ENCODE measurements at regions not wholly inside any gene's neighbourhood (a gene's known extent, or its start where the extent isn't known, plus 50 kb on each side); places are given as distances from the start of the nearest gene placed in this dataset.
"Not testable (repeated sequence)": the region's sequence is repeated elsewhere in the genome, so short reads cannot be mapped to it uniquely, and the experiment has no call there.

DNA sequence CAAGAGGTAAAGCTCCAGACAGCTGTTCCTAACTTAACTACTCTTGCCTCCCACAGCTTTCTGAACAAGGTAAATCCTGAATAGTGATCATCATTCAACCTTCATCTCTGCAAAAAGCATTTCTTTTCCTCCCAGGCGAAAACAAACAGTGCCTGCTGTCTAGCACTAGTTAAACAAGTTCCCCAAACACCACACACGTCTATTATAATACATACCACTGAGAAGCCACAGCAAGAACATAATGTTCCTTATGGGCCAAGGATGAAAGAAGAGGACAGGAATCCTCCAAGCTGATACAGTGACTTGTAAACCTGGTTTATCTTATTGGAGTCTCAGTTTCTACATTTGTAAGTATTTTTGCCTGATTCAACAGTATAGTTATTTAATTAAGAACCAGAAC lies 56.1 kb upstream of the PDPR start:
- not testable (repeated sequence) for H2BK120ac ChIP-seq (ENCODE audit: low read depth, low read length); H4K8ac ChIP-seq (ENCODE audit: low read length); H2BK15ac ChIP-seq (ENCODE audit: low read depth, poor library complexity, severe bottlenecking); H2AFZ ChIP-seq (ENCODE audit: low read depth, low read length); H3K27me3 ChIP-seq (ENCODE audit: control insufficient read depth in 1 of 2, insufficient read depth in 1 of 2, low read length in 2 of 2); H2BK5ac ChIP-seq (ENCODE audit: low read depth, low read length, poor library complexity, severe bottlenecking); H2AK5ac ChIP-seq (ENCODE audit: low read length, severe bottlenecking); H3K18ac ChIP-seq (ENCODE audit: low read depth in 1 of 2, low read length in 2 of 2); H3K79me1 ChIP-seq (replicated peaks; ENCODE audit: low read length, poor library complexity, severe bottlenecking); H3K27ac ChIP-seq (ENCODE audit: low read length, poor library complexity, severe bottlenecking); H3K4me2 ChIP-seq (ENCODE audit: low read length, poor library complexity, severe bottlenecking); H3K9ac ChIP-seq (ENCODE audit: low read length); H3K4me1 ChIP-seq (ENCODE audit: control insufficient read depth, insufficient read depth, low read depth, low read length); H3K4me3 ChIP-seq (ENCODE audit: insufficient read depth in 1 of 2, low read depth in 1 of 2, low read length in 2 of 2); H3K9me3 ChIP-seq (ENCODE audit: control insufficient read depth, low read length); DNase-seq; H3K23ac ChIP-seq (ENCODE audit: low read length in 2 of 2); H3K4ac ChIP-seq (ENCODE audit: low read depth in 1 of 2, low read length in 2 of 2); H3K14ac ChIP-seq (ENCODE audit: low read length in 2 of 2); H4K91ac ChIP-seq (ENCODE audit: low read length); H2BK12ac ChIP-seq (ENCODE audit: low read length in 2 of 2); H3K36me3 ChIP-seq (ENCODE audit: control insufficient read depth in 1 of 2, insufficient read depth in 2 of 2, low read depth in 1 of 2, low read length in 2 of 2)
- no CpG with 5 or more reads among the region's 2 CpGs for WGBS

DNA sequence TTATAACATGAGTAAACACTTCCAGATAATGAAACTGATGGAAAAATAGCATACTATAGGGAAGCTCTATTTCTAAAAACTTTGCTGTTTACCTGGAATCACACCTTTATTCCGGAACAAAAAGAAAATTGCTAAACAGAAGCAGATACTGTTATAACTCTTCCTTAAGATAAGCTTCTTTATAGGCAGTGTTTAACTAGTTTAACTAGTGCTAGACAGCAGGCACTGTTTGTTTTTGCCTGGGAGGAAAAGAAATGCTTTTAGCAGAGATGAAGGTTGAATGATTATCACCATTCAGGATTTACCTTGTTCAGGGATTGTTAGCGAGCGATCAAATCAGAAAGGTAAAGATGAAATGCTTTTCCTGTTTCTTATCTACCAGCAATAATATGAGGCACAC lies 54.7 kb upstream of the PDPR start:
- H3K36me3 ChIP-seq (ENCODE audit: control insufficient read depth in 1 of 2, insufficient read depth in 2 of 2, low read depth in 1 of 2, low read length in 2 of 2); H3K18ac ChIP-seq (ENCODE audit: low read depth in 1 of 2, low read length in 2 of 2); H2BK15ac ChIP-seq (ENCODE audit: low read depth, poor library complexity, severe bottlenecking); H4K91ac ChIP-seq (ENCODE audit: low read length); H3K79me1 ChIP-seq (replicated peaks; ENCODE audit: low read length, poor library complexity, severe bottlenecking); H3K4me1 ChIP-seq (ENCODE audit: control insufficient read depth, insufficient read depth, low read depth, low read length); H3K9ac ChIP-seq (ENCODE audit: low read length); H2AFZ ChIP-seq (ENCODE audit: low read depth, low read length); H3K14ac ChIP-seq (ENCODE audit: low read length in 2 of 2); H4K8ac ChIP-seq (ENCODE audit: low read length); H3K4me2 ChIP-seq (ENCODE audit: low read length, poor library complexity, severe bottlenecking); H2BK120ac ChIP-seq (ENCODE audit: low read depth, low read length); H2BK5ac ChIP-seq (ENCODE audit: low read depth, low read length, poor library complexity, severe bottlenecking); H3K4ac ChIP-seq (ENCODE audit: low read depth in 1 of 2, low read length in 2 of 2); H3K9me3 ChIP-seq (ENCODE audit: control insufficient read depth, low read length); H2AK5ac ChIP-seq (ENCODE audit: low read length, severe bottlenecking); DNase-seq; H2BK12ac ChIP-seq (ENCODE audit: low read length in 2 of 2); H3K23ac ChIP-seq (ENCODE audit: low read length in 2 of 2); H3K27me3 ChIP-seq (ENCODE audit: control insufficient read depth in 1 of 2, insufficient read depth in 1 of 2, low read length in 2 of 2); H3K27ac ChIP-seq (ENCODE audit: low read length, poor library complexity, severe bottlenecking); H3K4me3 ChIP-seq (ENCODE audit: insufficient read depth in 1 of 2, low read depth in 1 of 2, low read length in 2 of 2): not testable (repeated sequence)
- 98% methylated on average over 2 of the region's 3 CpGs for WGBS

DNA sequence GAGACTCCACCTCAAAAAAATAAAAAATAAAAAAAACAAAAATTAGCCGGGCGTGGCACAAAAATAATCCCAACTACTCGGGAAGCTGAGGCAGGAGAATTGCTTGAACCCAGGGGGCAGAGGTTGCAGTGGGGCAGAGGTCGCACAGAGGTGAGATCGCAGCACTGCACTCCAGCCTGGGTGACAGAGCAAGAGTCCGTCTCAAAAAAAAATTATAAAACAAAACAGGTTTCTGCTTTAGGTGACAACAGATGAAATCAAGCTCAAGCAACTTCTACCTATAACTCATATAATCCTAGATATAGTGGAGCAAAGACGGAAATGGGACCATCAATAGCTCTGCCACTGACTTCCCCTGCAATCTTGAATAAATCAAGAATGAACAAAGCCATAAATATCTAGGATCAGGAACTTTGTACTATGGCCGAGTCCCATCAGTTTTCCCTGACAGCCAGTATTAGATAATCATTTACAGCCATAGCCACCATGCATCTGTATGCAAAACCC lies 53.6 kb upstream of the PDPR start:
- H2BK120ac ChIP-seq (ENCODE audit: low read depth, low read length); H3K23ac ChIP-seq (ENCODE audit: low read length in 2 of 2); H2AK5ac ChIP-seq (ENCODE audit: low read length, severe bottlenecking); DNase-seq; H3K9me3 ChIP-seq (ENCODE audit: control insufficient read depth, low read length); H3K18ac ChIP-seq (ENCODE audit: low read depth in 1 of 2, low read length in 2 of 2); H2BK5ac ChIP-seq (ENCODE audit: low read depth, low read length, poor library complexity, severe bottlenecking); H3K4ac ChIP-seq (ENCODE audit: low read depth in 1 of 2, low read length in 2 of 2); H2AFZ ChIP-seq (ENCODE audit: low read depth, low read length); H3K4me2 ChIP-seq (ENCODE audit: low read length, poor library complexity, severe bottlenecking); H2BK12ac ChIP-seq (ENCODE audit: low read length in 2 of 2); H4K8ac ChIP-seq (ENCODE audit: low read length); H3K27me3 ChIP-seq (ENCODE audit: control insufficient read depth in 1 of 2, insufficient read depth in 1 of 2, low read length in 2 of 2); H3K14ac ChIP-seq (ENCODE audit: low read length in 2 of 2); H3K4me1 ChIP-seq (ENCODE audit: control insufficient read depth, insufficient read depth, low read depth, low read length); H2BK15ac ChIP-seq (ENCODE audit: low read depth, poor library complexity, severe bottlenecking); H3K27ac ChIP-seq (ENCODE audit: low read length, poor library complexity, severe bottlenecking); H3K36me3 ChIP-seq (ENCODE audit: control insufficient read depth in 1 of 2, insufficient read depth in 2 of 2, low read depth in 1 of 2, low read length in 2 of 2); H3K4me3 ChIP-seq (ENCODE audit: insufficient read depth in 1 of 2, low read depth in 1 of 2, low read length in 2 of 2); H3K9ac ChIP-seq (ENCODE audit: low read length); H4K91ac ChIP-seq (ENCODE audit: low read length); H3K79me1 ChIP-seq (replicated peaks; ENCODE audit: low read length, poor library complexity, severe bottlenecking): not testable (repeated sequence)
- 96% methylated on average over 8 of the region's 8 CpGs for WGBS

DNA sequence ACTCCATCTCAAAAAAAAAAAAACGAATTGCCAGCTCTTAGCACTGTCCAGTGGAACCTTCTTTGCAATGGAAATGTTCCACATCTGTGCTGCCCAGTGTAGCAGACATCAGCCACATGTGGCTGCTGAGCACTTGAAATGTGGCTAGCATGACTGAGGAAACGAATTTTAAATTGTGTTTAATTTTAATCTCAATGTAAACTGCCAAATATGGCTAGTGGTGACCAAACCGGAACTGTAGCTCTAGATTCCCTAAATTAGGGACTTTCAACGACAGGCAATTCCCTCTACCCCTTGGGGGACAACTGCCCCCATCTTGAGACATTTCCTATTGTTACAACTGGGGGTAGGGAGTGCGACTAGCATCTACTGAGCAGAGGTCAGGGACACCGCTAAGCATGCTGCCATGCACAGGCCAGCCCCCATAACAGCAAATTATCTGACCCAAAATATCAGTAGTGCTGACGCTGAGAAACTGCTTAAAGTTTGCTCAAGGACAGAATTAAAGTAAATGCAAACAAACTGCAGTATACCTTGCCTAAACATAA lies 52.4 kb upstream of the PDPR start:
- not testable (repeated sequence) for H4K8ac ChIP-seq (ENCODE audit: low read length); H2BK12ac ChIP-seq (ENCODE audit: low read length in 2 of 2); H2BK120ac ChIP-seq (ENCODE audit: low read depth, low read length); H3K4me3 ChIP-seq (ENCODE audit: insufficient read depth in 1 of 2, low read depth in 1 of 2, low read length in 2 of 2); H3K4me2 ChIP-seq (ENCODE audit: low read length, poor library complexity, severe bottlenecking); H3K36me3 ChIP-seq (ENCODE audit: control insufficient read depth in 1 of 2, insufficient read depth in 2 of 2, low read depth in 1 of 2, low read length in 2 of 2); H3K14ac ChIP-seq (ENCODE audit: low read length in 2 of 2); H2AFZ ChIP-seq (ENCODE audit: low read depth, low read length); DNase-seq; H3K27me3 ChIP-seq (ENCODE audit: control insufficient read depth in 1 of 2, insufficient read depth in 1 of 2, low read length in 2 of 2); H2BK5ac ChIP-seq (ENCODE audit: low read depth, low read length, poor library complexity, severe bottlenecking); H3K18ac ChIP-seq (ENCODE audit: low read depth in 1 of 2, low read length in 2 of 2); H3K79me1 ChIP-seq (replicated peaks; ENCODE audit: low read length, poor library complexity, severe bottlenecking); H3K4me1 ChIP-seq (ENCODE audit: control insufficient read depth, insufficient read depth, low read depth, low read length); H3K23ac ChIP-seq (ENCODE audit: low read length in 2 of 2); H3K9me3 ChIP-seq (ENCODE audit: control insufficient read depth, low read length); H2BK15ac ChIP-seq (ENCODE audit: low read depth, poor library complexity, severe bottlenecking); H3K9ac ChIP-seq (ENCODE audit: low read length); H3K4ac ChIP-seq (ENCODE audit: low read depth in 1 of 2, low read length in 2 of 2); H2AK5ac ChIP-seq (ENCODE audit: low read length, severe bottlenecking); H4K91ac ChIP-seq (ENCODE audit: low read length); H3K27ac ChIP-seq (ENCODE audit: low read length, poor library complexity, severe bottlenecking)
- 95% methylated on average over 5 of the region's 7 CpGs for WGBS

Data from mesenchymal stem cell (in vitro differentiated cells and primary cell).